ENCODE measurements at regions not wholly inside any gene's neighbourhood (a gene's known extent, or its start where the extent isn't known, plus 50 kb on each side); places are given as distances from the start of the nearest gene placed in this dataset.

DNA sequence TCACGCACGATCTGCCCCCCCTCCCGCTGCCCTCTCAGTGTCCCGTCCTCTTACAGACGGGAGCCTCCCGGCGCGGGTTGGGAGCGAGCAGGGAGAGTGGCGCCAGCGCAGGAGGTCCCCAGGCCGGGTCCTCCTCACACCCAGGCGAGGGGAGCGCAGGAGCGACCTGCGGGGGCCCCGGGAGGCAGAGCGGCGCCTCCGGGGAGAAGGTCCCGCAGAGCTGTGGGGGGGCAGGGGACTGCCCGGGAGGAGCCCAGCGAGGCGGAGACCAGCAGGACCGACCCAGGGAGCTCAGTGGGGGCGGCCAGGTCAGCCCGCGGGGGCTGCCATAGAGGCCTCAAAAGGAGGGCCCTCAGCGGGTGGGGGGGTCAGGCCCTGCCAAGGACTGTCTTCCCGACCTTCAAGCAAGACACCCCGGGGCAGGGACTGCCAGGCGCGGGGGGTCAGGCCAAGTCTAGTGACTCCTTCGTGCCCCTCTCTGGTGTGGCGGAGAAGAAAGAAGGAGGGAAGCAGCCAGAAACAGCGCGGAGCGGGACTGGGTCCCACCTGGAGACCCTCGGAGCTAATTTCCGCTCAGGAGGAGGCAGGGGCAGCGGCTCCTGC lies 123.3 kb upstream of the ERCC6L2 start:
- TF ChIP-seq, protein P1, sequence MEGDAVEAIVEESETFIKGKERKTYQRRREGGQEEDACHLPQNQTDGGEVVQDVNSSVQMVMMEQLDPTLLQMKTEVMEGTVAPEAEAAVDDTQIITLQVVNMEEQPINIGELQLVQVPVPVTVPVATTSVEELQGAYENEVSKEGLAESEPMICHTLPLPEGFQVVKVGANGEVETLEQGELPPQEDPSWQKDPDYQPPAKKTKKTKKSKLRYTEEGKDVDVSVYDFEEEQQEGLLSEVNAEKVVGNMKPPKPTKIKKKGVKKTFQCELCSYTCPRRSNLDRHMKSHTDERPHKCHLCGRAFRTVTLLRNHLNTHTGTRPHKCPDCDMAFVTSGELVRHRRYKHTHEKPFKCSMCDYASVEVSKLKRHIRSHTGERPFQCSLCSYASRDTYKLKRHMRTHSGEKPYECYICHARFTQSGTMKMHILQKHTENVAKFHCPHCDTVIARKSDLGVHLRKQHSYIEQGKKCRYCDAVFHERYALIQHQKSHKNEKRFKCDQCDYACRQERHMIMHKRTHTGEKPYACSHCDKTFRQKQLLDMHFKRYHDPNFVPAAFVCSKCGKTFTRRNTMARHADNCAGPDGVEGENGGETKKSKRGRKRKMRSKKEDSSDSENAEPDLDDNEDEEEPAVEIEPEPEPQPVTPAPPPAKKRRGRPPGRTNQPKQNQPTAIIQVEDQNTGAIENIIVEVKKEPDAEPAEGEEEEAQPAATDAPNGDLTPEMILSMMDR (IDR thresholded peaks at IDR 0.05), result no peak
- Mint-ChIP-seq H3K4me1 (no peaks in the 10 kb centered on the region), H3K4me3 (peak overlapping the region in 1 of 2 donors; percentile 23), H3K9me3 (peaks cover 0 to 4% (median 0%) of the 10 kb centered on the region in 7 donors), H3K27me3 (ENCODE audit: low read depth in 3 of 3) (peaks cover 7 to 31% (median 14%) of the 10 kb centered on the region in 3 donors), H3K27ac (no peak overlapping the region), H3K36me3 (no peaks in the 10 kb centered on the region)
- Histone ChIP-seq H3K79me2 (ENCODE audit: insufficient read depth, low read length) (no peaks in the 10 kb centered on the region), H3K9ac (ENCODE audit: insufficient read depth, low read length, poor library complexity, severe bottlenecking) (no peak overlapping the region), H3K27ac (ENCODE audit: low read depth in 1 of 2, low read length in 2 of 2) (no peak overlapping the region), H4K20me1 (ENCODE audit: insufficient read depth, low read length) (no peaks in the 10 kb centered on the region), H2AFZ (ENCODE audit: insufficient read depth, low read depth, low read length, poor library complexity, severe bottlenecking) (no peak overlapping the region), H3K9me3 (replicated peaks in 1 of 2; ENCODE audit: control insufficient read depth in 1 of 2, insufficient read depth in 1 of 2, low read length in 2 of 2) (no peaks in the 10 kb centered on the region), H3K4me1 (ENCODE audit: control insufficient read depth in 1 of 2, insufficient read depth in 2 of 2, low read length in 2 of 2) (no peaks in the 10 kb centered on the region), H3K27me3 (ENCODE audit: control insufficient read depth in 2 of 2, insufficient read depth in 2 of 2, low read length in 2 of 2) (peaks cover 0 to 8% of the 10 kb centered on the region in 2 donors), H3K4me3 (replicated peaks in 1 of 3; ENCODE audit: low read depth in 2 of 3, low read length in 3 of 3) (no peak overlapping the region), H3K4me2 (replicated peaks; ENCODE audit: extremely low read depth, low read length, poor library complexity, severe bottlenecking) (no peak overlapping the region), H3K36me3 (replicated peaks in 1 of 2; ENCODE audit: control insufficient read depth in 1 of 2, insufficient read depth in 2 of 2, low read length in 2 of 2) (no peaks in the 10 kb centered on the region)
- DNase-seq, result no peak
- WGBS (ENCODE audit: insufficient coverage), result 41% methylated on average over 41 of the region's 41 CpGs
- intact Hi-C loops (cut with micrococcal nuclease), result no loop called here

DNA sequence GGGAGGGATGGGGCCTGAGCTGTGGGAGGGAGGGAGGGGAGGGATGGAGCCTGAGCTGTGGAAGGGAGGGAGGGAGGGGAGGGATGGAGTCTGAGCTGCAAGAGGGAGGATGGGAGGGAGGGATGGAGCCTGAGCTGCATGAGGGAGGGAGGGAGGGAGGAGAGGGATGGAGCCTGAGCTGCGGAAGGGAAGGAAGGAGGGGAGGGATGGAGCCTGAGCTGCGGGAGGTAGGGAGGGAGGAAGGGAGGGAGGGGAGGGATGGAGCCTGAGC lies 124.0 kb upstream of the ERCC6L2 start:
- peaks cover 0 to 4% (median 0%) of the 10 kb centered on the region in 7 donors for H3K9me3 Mint-ChIP-seq
- H3K36me3 Mint-ChIP-seq, result no peaks in the 10 kb centered on the region
- Histone ChIP-seq H3K4me2 (replicated peaks; ENCODE audit: extremely low read depth, low read length, poor library complexity, severe bottlenecking) (no peak overlapping the region), H2AFZ (ENCODE audit: insufficient read depth, low read depth, low read length, poor library complexity, severe bottlenecking) (no peak overlapping the region), H3K9me3 (replicated peaks in 1 of 2; ENCODE audit: control insufficient read depth in 1 of 2, insufficient read depth in 1 of 2, low read length in 2 of 2) (no peaks in the 10 kb centered on the region), H3K27me3 (ENCODE audit: control insufficient read depth in 2 of 2, insufficient read depth in 2 of 2, low read length in 2 of 2) (peaks cover 0 to 8% of the 10 kb centered on the region in 2 donors), H3K4me1 (ENCODE audit: control insufficient read depth in 1 of 2, insufficient read depth in 2 of 2, low read length in 2 of 2) (no peaks in the 10 kb centered on the region), H3K4me3 (replicated peaks in 1 of 3; ENCODE audit: low read depth in 2 of 3, low read length in 3 of 3) (no peak overlapping the region), H3K79me2 (ENCODE audit: insufficient read depth, low read length) (no peaks in the 10 kb centered on the region), H4K20me1 (ENCODE audit: insufficient read depth, low read length) (no peaks in the 10 kb centered on the region), H3K27ac (ENCODE audit: low read depth in 1 of 2, low read length in 2 of 2) (no peak overlapping the region), H3K9ac (ENCODE audit: insufficient read depth, low read length, poor library complexity, severe bottlenecking) (no peak overlapping the region), H3K36me3 (replicated peaks in 1 of 2; ENCODE audit: control insufficient read depth in 1 of 2, insufficient read depth in 2 of 2, low read length in 2 of 2) (no peaks in the 10 kb centered on the region)
- DNase-seq, result no peak
- no peaks in the 10 kb centered on the region for H3K4me1 Mint-ChIP-seq
- TF ChIP-seq, protein P1 (IDR thresholded peaks at IDR 0.05), result no peak
- peaks cover 7 to 33% (median 14%) of the 10 kb centered on the region in 3 donors for H3K27me3 Mint-ChIP-seq (ENCODE audit: low read depth in 3 of 3)
- intact Hi-C loops (cut with micrococcal nuclease), result no loop called here
- H3K4me3 Mint-ChIP-seq, result no peak overlapping the region
- no peak overlapping the region for H3K27ac Mint-ChIP-seq
- WGBS (ENCODE audit: insufficient coverage), result 33% methylated on average over 2 of the region's 2 CpGs
